Small intestine (tissue), 7 donors: ENCODE measurements at regions not wholly inside any gene's neighbourhood (a gene's known extent, or its start where the extent isn't known, plus 50 kb on each side); places are given as distances from the start of the nearest gene placed in this dataset.

Experiments
- DNase-seq, 2 donors: peaks; one replicate each; pipeline versions ENCODE4 v3.0.0 to v3.0.0-alpha.2; 2013
- FAIRE-seq: peaks from 2 replicates; lab custom pipeline; 2012; peaks lifted over from hg19 to GRCh38; lab: Jason Lieb, UNC
- H3K27ac ChIP-seq, 3 donors: one replicate each; pipeline ENCODE4 v1.5.1; 2013; ENCODE audit warnings: low read length in 2 of 3, mild to moderate bottlenecking in 2 of 3, control low read depth in 1 of 3, inconsistent platforms in 1 of 3, low read depth in 1 of 3, moderate library complexity in 1 of 3
- H3K27me3 ChIP-seq, 3 donors: one replicate each; pipeline ENCODE4 v1.6.1; 2013; ENCODE audit warnings: low read length in 3 of 3, inconsistent platforms in 1 of 3; ENCODE audit not compliant: control insufficient read depth in 3 of 3, insufficient read depth in 3 of 3
- H3K36me3 ChIP-seq, 3 donors: one replicate each; pipeline ENCODE4 v1.6.1; 2013; ENCODE audit warnings: low read length in 3 of 3, inconsistent platforms in 1 of 3, low read depth in 1 of 3, mild to moderate bottlenecking in 1 of 3, moderate library complexity in 1 of 3; ENCODE audit not compliant: control insufficient read depth in 3 of 3, insufficient read depth in 2 of 3
- H3K4me1 ChIP-seq, 3 donors: one replicate each; pipeline ENCODE4 v1.6.1; 2013; ENCODE audit warnings: low read length in 2 of 3, inconsistent platforms in 1 of 3, low read depth in 1 of 3, mild to moderate bottlenecking in 1 of 3, moderate library complexity in 1 of 3; ENCODE audit not compliant: control insufficient read depth in 3 of 3, insufficient read depth in 2 of 3
- H3K4me3 ChIP-seq, 3 donors: one replicate each; pipeline ENCODE4 v1.5.1; 2013; ENCODE audit warnings: low read length in 3 of 3, control low read depth in 1 of 3, inconsistent platforms in 1 of 3, low read depth in 1 of 3, mild to moderate bottlenecking in 1 of 3, moderate library complexity in 1 of 3
- H3K9me3 ChIP-seq, 2 donors: one replicate each; pipeline ENCODE4 v1.6.1; 2013; ENCODE audit warnings: low read depth in 1 of 2, low read length in 1 of 2; ENCODE audit not compliant: control insufficient read depth in 2 of 2, insufficient read depth in 1 of 2
- WGBS, 3 donors: extraction: QIAGEN DNeasy Blood & Tissue Kit; methylation state at CpG; one replicate each; pipeline ENCODE4 v1.1.7; 2013; 5-methylcytosine and 5-hydroxymethylcytosine counted together
- donor health status: healthy with polysubstance abuse.
- donor health status: control.
- donor health status: control.
- donor health status: Bipolar disorder and iron deficiency.
- donor health status: healthy.

GRCh38 chr3:152619691-152620090 is 215.2 kb upstream of the P2RY1 start:
- no peak for DNase-seq
- no peak overlapping the region for H3K4me3 ChIP-seq
- H3K9me3 ChIP-seq = no peaks in the 10 kb centered on the region
- FAIRE-seq = no peak
- H3K4me1 ChIP-seq = no peaks in the 10 kb centered on the region
- H3K36me3 ChIP-seq = no peaks in the 10 kb centered on the region
- no peaks in the 10 kb centered on the region for H3K27me3 ChIP-seq
- H3K27ac ChIP-seq = no peak overlapping the region
- 78 to 92% (median 81%) methylated on average over 3 of the region's 3 CpGs for WGBS, 3 donors

GRCh38 chr3:152620395-152620794 is 214.5 kb upstream of the P2RY1 start:
- Histone ChIP-seq H3K36me3 (no peaks in the 10 kb centered on the region), H3K4me3 (no peak overlapping the region), H3K27me3 (no peaks in the 10 kb centered on the region), H3K9me3 (no peaks in the 10 kb centered on the region), H3K27ac (no peak overlapping the region), H3K4me1 (no peaks in the 10 kb centered on the region)
- DNase-seq (no peak), FAIRE-seq (no peak)
- WGBS, 3 donors = 88 to 90% (median 88%) methylated on average over 3 of the region's 3 CpGs

GRCh38 chr3:152621006-152621868 is 213.7 kb upstream of the P2RY1 start:
- no peaks in the 10 kb centered on the region for H3K9me3 ChIP-seq

GRCh38 chr3:152621967-152622810 is 212.7 kb upstream of the P2RY1 start:
- no peaks in the 10 kb centered on the region for H3K4me1 ChIP-seq
- FAIRE-seq = no peak
- 72 to 80% (median 75%) methylated on average over 4 of the region's 4 CpGs for WGBS, 3 donors

More at GRCh38 chr3:152621006-152621868, 213.7 kb upstream of the P2RY1 start:
- Histone ChIP-seq H3K27ac (no peak overlapping the region), H3K4me3 (no peak overlapping the region), H3K4me1 (no peaks in the 10 kb centered on the region), H3K27me3 (no peaks in the 10 kb centered on the region), H3K36me3 (no peaks in the 10 kb centered on the region)
- WGBS, 3 donors = 70 to 80% (median 72%) methylated on average over 8 of the region's 8 CpGs
- no peak for DNase-seq
- no peak for FAIRE-seq

GRCh38 chr3:152622811-152623167 is 212.1 kb upstream of the P2RY1 start:
- FAIRE-seq (no peak), DNase-seq (no peak)
- no peak overlapping the region for H3K4me3 ChIP-seq
- 79 to 84% (median 82%) methylated on average over 2 of the region's 2 CpGs for WGBS, 3 donors
- no peaks in the 10 kb centered on the region for H3K36me3 ChIP-seq
- no peak overlapping the region for H3K27ac ChIP-seq
- H3K27me3 ChIP-seq = no peaks in the 10 kb centered on the region
- H3K4me1 ChIP-seq = no peaks in the 10 kb centered on the region
- H3K9me3 ChIP-seq = no peaks in the 10 kb centered on the region

More at GRCh38 chr3:152621967-152622810, 212.7 kb upstream of the P2RY1 start:
- Histone ChIP-seq H3K27ac (no peak overlapping the region), H3K36me3 (no peaks in the 10 kb centered on the region), H3K4me3 (no peak overlapping the region), H3K9me3 (no peaks in the 10 kb centered on the region), H3K27me3 (no peaks in the 10 kb centered on the region)
- no peak for DNase-seq

GRCh38 chr3:152623286-152623911 is 211.5 kb upstream of the P2RY1 start:
- H3K4me1 ChIP-seq = no peaks in the 10 kb centered on the region
- no peak for FAIRE-seq
- no peak overlapping the region for H3K27ac ChIP-seq
- 65 to 86% (median 80%) methylated on average over 5 of the region's 5 CpGs for WGBS, 3 donors
- H3K36me3 ChIP-seq = no peaks in the 10 kb centered on the region
- H3K27me3 ChIP-seq = no peaks in the 10 kb centered on the region
- no peaks in the 10 kb centered on the region for H3K9me3 ChIP-seq
- no peak for DNase-seq
- no peak overlapping the region for H3K4me3 ChIP-seq

GRCh38 chr3:152626226-152626625 is 208.7 kb upstream of the P2RY1 start:
- no peaks in the 10 kb centered on the region for H3K36me3 ChIP-seq
- no peak overlapping the region for H3K4me3 ChIP-seq
- H3K4me1 ChIP-seq = no peaks in the 10 kb centered on the region
- WGBS, 3 donors = 93 to 95% (median 93%) methylated on average over 4 of the region's 4 CpGs
- no peak for FAIRE-seq
- no peaks in the 10 kb centered on the region for H3K27me3 ChIP-seq
- no peak overlapping the region for H3K27ac ChIP-seq
- DNase-seq = no peak
- H3K9me3 ChIP-seq = peaks cover 0 to 2% of the 10 kb centered on the region in 2 donors

GRCh38 chr3:152628496-152628895 is 206.4 kb upstream of the P2RY1 start:
- no peaks in the 10 kb centered on the region for H3K4me1 ChIP-seq
- peaks cover 0 to 2% of the 10 kb centered on the region in 2 donors for H3K9me3 ChIP-seq
- H3K4me3 ChIP-seq = no peak overlapping the region
- H3K27ac ChIP-seq = no peak overlapping the region
- DNase-seq (no peak), FAIRE-seq (no peak)
- no peaks in the 10 kb centered on the region for H3K36me3 ChIP-seq
- no peaks in the 10 kb centered on the region for H3K27me3 ChIP-seq
- 34 to 54% (median 44%) methylated on average over 3 of the region's 3 CpGs for WGBS, 3 donors
